IMR-90 (cell line): ENCODE measurements at regions not wholly inside any gene's neighbourhood (a gene's known extent, or its start where the extent isn't known, plus 50 kb on each side); places are given as distances from the start of the nearest gene placed in this dataset.
"Not testable (repeated sequence)": the region's sequence is repeated elsewhere in the genome, so short reads cannot be mapped to it uniquely, and the experiment has no call there.

ENCODE experiments used
- BHLHE40 ChIP-seq: fragments of 150-350 bp; IDR thresholded peaks from 2 replicates; pipeline ENCODE4 v1.6.1; 2016; ENCODE audit warnings: mild to moderate bottlenecking, low read depth, low read length
- CHD1 ChIP-seq: IDR thresholded peaks from 2 replicates; pipeline ENCODE4 v1.6.1; 2012; ENCODE audit warnings: low read depth, low read length, improper control_type of control experiment
- CTCF ChIP-seq: conservative IDR thresholded peaks from 2 replicates; pipeline ENCODE4 v1.5.1; 2012; ENCODE audit warnings: mild to moderate bottlenecking, low read depth, low read length, improper control_type of control experiment
- ELK1 ChIP-seq: fragments of 150-350 bp; IDR thresholded peaks from 2 replicates; pipeline ENCODE4 v1.6.1; 2016; ENCODE audit warnings: low read depth, mild to moderate bottlenecking, low read length, moderate library complexity, borderline replicate concordance
- FOS ChIP-seq: fragments of 150-350 bp; IDR thresholded peaks from 2 replicates; pipeline ENCODE4 v1.6.1; 2016; ENCODE audit warnings: low read depth, low read length
- MAZ ChIP-seq: IDR thresholded peaks from 2 replicates; pipeline ENCODE4 v1.6.1; 2012; ENCODE audit warnings: low read depth, mild to moderate bottlenecking, low read length, improper control_type of control experiment, moderate library complexity, borderline replicate concordance
- MXI1 ChIP-seq: IDR thresholded peaks from 2 replicates; pipeline ENCODE4 v1.6.1; 2012; ENCODE audit warnings: low read depth, mild to moderate bottlenecking, low read length, moderate library complexity, borderline replicate concordance
- NFE2L2 ChIP-seq: fragments of 150-350 bp; IDR thresholded peaks from 2 replicates; pipeline ENCODE4 v1.6.1; 2016; ENCODE audit warnings: low read depth, mild to moderate bottlenecking, low read length
- POLR2A ChIP-seq: IDR thresholded peaks from 2 replicates; pipeline ENCODE4 v1.6.1; 2012; ENCODE audit warnings: mild to moderate bottlenecking, low read depth, low read length
- RAD21 ChIP-seq: IDR thresholded peaks from 2 replicates; pipeline ENCODE4 v1.6.1; 2012; ENCODE audit warnings: low read length, improper control_type of control experiment
- RCOR1 ChIP-seq: IDR thresholded peaks from 2 replicates; pipeline ENCODE4 v1.6.1; 2012; ENCODE audit warnings: mild to moderate bottlenecking, low read length, improper control_type of control experiment; ENCODE audit not compliant: insufficient replicate concordance
- RFX5 ChIP-seq: IDR thresholded peaks from 2 replicates; pipeline ENCODE4 v1.8.0; 2012; ENCODE audit warnings: low read depth, mild to moderate bottlenecking, low read length, moderate library complexity

- not testable (repeated sequence) for TF ChIP-seq CTCF, MXI1, RAD21, POLR2A, NFE2L2, CHD1, MAZ, RCOR1, BHLHE40, FOS, RFX5, ELK1
These were observed 78.1 kb upstream of the ZNF337 start for GRCh38 chr20:25774711-25775110.
